Lower leg skin (tissue), 4 donors: ENCODE measurements at regions not wholly inside any gene's neighbourhood (a gene's known extent, or its start where the extent isn't known, plus 50 kb on each side); places are given as distances from the start of the nearest gene placed in this dataset.

Experiments used
- DNase-seq, 2 donors: peaks; one replicate each; pipeline ENCODE4 v3.0.0-alpha.2; 2019; ENCODE audit warnings: low spot score in 2 of 2
- H3K4me3 ChIP-seq: fragments of 200-600 bp; sonication (generic); 2 replicates; pipeline ENCODE4 v1.5.1; 2017; ENCODE audit warnings: mild to moderate bottlenecking, low read depth; ENCODE audit not compliant: poor library complexity, severe bottlenecking
- CTCF ChIP-seq, 3 donors: fragments of 450-650 bp; IDR thresholded peaks; one replicate each; pipeline ENCODE4 v1.5.1; 2016; ENCODE audit warnings: antibody characterized with exemption in 3 of 3, mild to moderate bottlenecking in 3 of 3, moderate library complexity in 2 of 3
- POLR2A ChIP-seq, 2 donors: fragments of 450-650 bp; IDR thresholded peaks; one replicate each; pipeline ENCODE4 v1.6.1; 2016 to 2017; ENCODE audit warnings: antibody characterized with exemption in 2 of 2, mild to moderate bottlenecking in 1 of 2, moderate library complexity in 1 of 2
- WGBS, 2 donors: methylation state at CpG; one replicate each; pipeline ENCODE4 v1.1.5; 2018; 5-methylcytosine and 5-hydroxymethylcytosine counted together
- intact Hi-C: fragments of 100-400 bp; cut with DNase I; formaldehyde crosslinking; loops from one replicate; pipeline ENCODE4 v1.15.0; 2023; ENCODE audit warnings: low total_unique reads

GRCh38 chr13:72199640-72200039, 332.6 kb upstream of the DACH1 start:
- WGBS, 2 donors, result 36 to 43% methylated on average over 2 of the region's 2 CpGs
- TF ChIP-seq CTCF (IDR thresholded peaks at IDR 0.05) (no peak), POLR2A (IDR thresholded peaks at IDR 0.05) (no peak)
- no peak for DNase-seq
- intact Hi-C loops, result no loop called here
- H3K4me3 ChIP-seq, result no peak overlapping the region

- intact Hi-C loops, result no loop called here
- no peak overlapping the region for H3K4me3 ChIP-seq
- DNase-seq, result no peak
- TF ChIP-seq POLR2A (IDR thresholded peaks at IDR 0.05), result no peak
- no peak for TF ChIP-seq CTCF (IDR thresholded peaks at IDR 0.05)
- 73 to 86% methylated on average over 2 of the region's 2 CpGs for WGBS, 2 donors
Measured at GRCh38 chr13:72198967-72199560, 332.1 kb upstream of the DACH1 start.

GRCh38 chr13:72198042-72198441, 331.0 kb upstream of the DACH1 start:
- intact Hi-C loops, result no loop called here
- H3K4me3 ChIP-seq, result no peak overlapping the region
- TF ChIP-seq CTCF (IDR thresholded peaks at IDR 0.05) (no peak), POLR2A (IDR thresholded peaks at IDR 0.05) (no peak)
- 63 to 65% methylated on average over 3 of the region's 3 CpGs for WGBS, 2 donors
- DNase-seq, result no peak

- WGBS, 2 donors, result 66 to 67% methylated on average over 3 of the region's 3 CpGs
- DNase-seq, result no peak
- no peak overlapping the region for H3K4me3 ChIP-seq
- no peak for TF ChIP-seq POLR2A (IDR thresholded peaks at IDR 0.05)
- no peak for TF ChIP-seq CTCF (IDR thresholded peaks at IDR 0.05)
- intact Hi-C loops, result no loop called here
Measured at GRCh38 chr13:72195044-72195704, 328.2 kb upstream of the DACH1 start.

- 42 to 47% methylated on average over 6 of the region's 6 CpGs for WGBS, 2 donors
- no peak for DNase-seq
- TF ChIP-seq POLR2A (IDR thresholded peaks at IDR 0.05), result no peak
- TF ChIP-seq CTCF (IDR thresholded peaks at IDR 0.05), result no peak
- intact Hi-C loops, result no loop called here
- no peak overlapping the region for H3K4me3 ChIP-seq
Measured at GRCh38 chr13:72194523-72194922, 327.5 kb upstream of the DACH1 start.
